GM19035 (cell line): ENCODE measurements at regions not wholly inside any gene's neighbourhood (a gene's known extent, or its start where the extent isn't known, plus 50 kb on each side); places are given as distances from the start of the nearest gene placed in this dataset.
"Not testable (repeated sequence)": the region's sequence is repeated elsewhere in the genome, so short reads cannot be mapped to it uniquely, and the experiment has no call there.

ENCODE experiments used
- ATAC-seq: cut with Tn5 transposase; IDR thresholded peaks from one replicate; pipeline ENCODE4 v1.9.1; 2021; ENCODE audit not compliant: unreplicated experiment

- no peak for ATAC-seq
Measured at GRCh38 chr3:127520993-127521392, 69.5 kb downstream of the TPRA1 start.

- ATAC-seq, result no peak
Measured at GRCh38 chr3:127518456-127519081, 72.0 kb downstream of the TPRA1 start.

- no peak for ATAC-seq
Measured at GRCh38 chr3:127512256-127512655, 78.3 kb downstream of the TPRA1 start.

GRCh38 chr3:127501177-127501576 lies 89.4 kb downstream of the TPRA1 start:
- no peak for ATAC-seq

- no peak for ATAC-seq
Measured at GRCh38 chr3:127497676-127498075, 92.9 kb downstream of the TPRA1 start.

- no peak for ATAC-seq
Measured at GRCh38 chr3:127497166-127497565, 93.4 kb downstream of the TPRA1 start.

GRCh38 chr3:127495821-127496655 lies 94.5 kb downstream of the TPRA1 start:
- ATAC-seq, result no peak

- ATAC-seq, result no peak
Measured at GRCh38 chr3:127493924-127494646, 96.4 kb downstream of the TPRA1 start.

- ATAC-seq, result no peak
Measured at GRCh38 chr3:127492426-127492825, 98.1 kb downstream of the TPRA1 start.

- no peak for ATAC-seq
Measured at GRCh38 chr3:127491909-127492308, 98.6 kb downstream of the TPRA1 start.

GRCh38 chr3:127491323-127491722 lies 99.2 kb downstream of the TPRA1 start:
- no peak for ATAC-seq

- ATAC-seq, result not testable (repeated sequence)
Measured at GRCh38 chr3:127491024-127491305, 99.6 kb downstream of the TPRA1 start.

GRCh38 chr3:127490271-127491023 lies 100.1 kb downstream of the TPRA1 start:
- no peak for ATAC-seq

- ATAC-seq, result no peak
Measured at GRCh38 chr3:127489357-127489756, 101.2 kb downstream of the TPRA1 start.

- no peak for ATAC-seq
Measured at GRCh38 chr3:127488740-127489139, 101.8 kb downstream of the TPRA1 start.

GRCh38 chr3:127488141-127488672 lies 102.3 kb downstream of the TPRA1 start:
- no peak for ATAC-seq

GRCh38 chr3:127487196-127487595 lies 103.3 kb downstream of the TPRA1 start:
- no peak for ATAC-seq

GRCh38 chr3:127486321-127486944 lies 104.1 kb downstream of the TPRA1 start:
- ATAC-seq, result no peak

- no peak for ATAC-seq
Measured at GRCh38 chr3:127485396-127486170, 105.0 kb downstream of the TPRA1 start.
